ENCODE measurements at regions not wholly inside any gene's neighbourhood (a gene's known extent, or its start where the extent isn't known, plus 50 kb on each side); places are given as distances from the start of the nearest gene placed in this dataset.

- TF ChIP-seq, protein P1, sequence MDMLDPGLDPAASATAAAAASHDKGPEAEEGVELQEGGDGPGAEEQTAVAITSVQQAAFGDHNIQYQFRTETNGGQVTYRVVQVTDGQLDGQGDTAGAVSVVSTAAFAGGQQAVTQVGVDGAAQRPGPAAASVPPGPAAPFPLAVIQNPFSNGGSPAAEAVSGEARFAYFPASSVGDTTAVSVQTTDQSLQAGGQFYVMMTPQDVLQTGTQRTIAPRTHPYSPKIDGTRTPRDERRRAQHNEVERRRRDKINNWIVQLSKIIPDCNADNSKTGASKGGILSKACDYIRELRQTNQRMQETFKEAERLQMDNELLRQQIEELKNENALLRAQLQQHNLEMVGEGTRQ (IDR thresholded peaks at IDR 0.05; ENCODE audit: low read length): no peak
These were observed 158.8 kb upstream of the NFIA start (continued) for GRCh38 chr1:60923389-60924087.
